ENCODE measurements at regions not wholly inside any gene's neighbourhood (a gene's known extent, or its start where the extent isn't known, plus 50 kb on each side); places are given as distances from the start of the nearest gene placed in this dataset.

DNA sequence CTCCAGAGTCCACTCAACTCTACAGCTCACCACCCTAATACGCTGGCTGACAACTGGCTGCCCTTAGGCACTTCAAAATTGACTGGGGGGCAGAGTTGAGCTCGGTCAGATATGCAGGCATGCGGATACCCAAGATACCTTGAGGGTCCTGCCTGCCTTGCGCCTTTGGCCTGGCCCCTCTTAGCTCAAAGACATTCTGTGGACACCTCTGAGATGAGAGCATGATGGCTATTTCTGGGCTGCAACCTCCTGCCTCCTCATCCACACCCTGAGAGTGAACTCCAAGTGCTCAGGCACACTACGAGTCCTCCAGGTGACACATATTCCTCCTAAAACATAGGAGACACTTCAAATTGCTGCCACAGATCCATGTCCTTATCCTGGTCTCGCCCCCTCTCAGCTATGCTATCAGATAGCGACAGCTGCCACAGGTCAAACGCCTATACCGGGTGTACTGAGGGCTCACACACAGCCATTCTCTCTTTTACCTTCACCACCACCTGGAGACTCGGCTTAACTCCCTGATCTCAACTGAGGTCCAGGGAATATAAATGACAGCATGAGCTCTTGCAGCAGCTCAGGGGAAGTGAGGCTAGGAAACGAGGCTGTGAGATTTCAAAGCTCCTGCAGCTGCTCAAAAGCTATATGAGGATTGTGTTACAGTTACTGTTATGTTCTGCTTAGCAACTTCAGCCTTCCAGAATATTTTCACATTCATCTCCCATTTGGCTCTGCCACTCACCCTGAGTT, 60.5 kb upstream of the TEX51 start:
- no peak for DNase-seq (ENCODE audit: extremely low read depth, low read depth)
- TF ChIP-seq, protein P1, sequence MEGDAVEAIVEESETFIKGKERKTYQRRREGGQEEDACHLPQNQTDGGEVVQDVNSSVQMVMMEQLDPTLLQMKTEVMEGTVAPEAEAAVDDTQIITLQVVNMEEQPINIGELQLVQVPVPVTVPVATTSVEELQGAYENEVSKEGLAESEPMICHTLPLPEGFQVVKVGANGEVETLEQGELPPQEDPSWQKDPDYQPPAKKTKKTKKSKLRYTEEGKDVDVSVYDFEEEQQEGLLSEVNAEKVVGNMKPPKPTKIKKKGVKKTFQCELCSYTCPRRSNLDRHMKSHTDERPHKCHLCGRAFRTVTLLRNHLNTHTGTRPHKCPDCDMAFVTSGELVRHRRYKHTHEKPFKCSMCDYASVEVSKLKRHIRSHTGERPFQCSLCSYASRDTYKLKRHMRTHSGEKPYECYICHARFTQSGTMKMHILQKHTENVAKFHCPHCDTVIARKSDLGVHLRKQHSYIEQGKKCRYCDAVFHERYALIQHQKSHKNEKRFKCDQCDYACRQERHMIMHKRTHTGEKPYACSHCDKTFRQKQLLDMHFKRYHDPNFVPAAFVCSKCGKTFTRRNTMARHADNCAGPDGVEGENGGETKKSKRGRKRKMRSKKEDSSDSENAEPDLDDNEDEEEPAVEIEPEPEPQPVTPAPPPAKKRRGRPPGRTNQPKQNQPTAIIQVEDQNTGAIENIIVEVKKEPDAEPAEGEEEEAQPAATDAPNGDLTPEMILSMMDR (IDR thresholded peaks at IDR 0.05; ENCODE audit: low read depth, low read length) = no peak

- TF ChIP-seq, protein P1 (IDR thresholded peaks at IDR 0.05; ENCODE audit: low read depth, low read length) = no peak
- DNase-seq (ENCODE audit: extremely low read depth, low read depth) = no peak
Measured at GRCh38 chr2:126838716-126838985, 60.0 kb upstream of the TEX51 start.

- TF ChIP-seq, protein P1 (IDR thresholded peaks at IDR 0.05; ENCODE audit: low read depth, low read length) = no peak
- no peak for DNase-seq (ENCODE audit: extremely low read depth, low read depth)
Measured at GRCh38 chr2:126839796-126840195, 58.9 kb upstream of the TEX51 start.

DNA sequence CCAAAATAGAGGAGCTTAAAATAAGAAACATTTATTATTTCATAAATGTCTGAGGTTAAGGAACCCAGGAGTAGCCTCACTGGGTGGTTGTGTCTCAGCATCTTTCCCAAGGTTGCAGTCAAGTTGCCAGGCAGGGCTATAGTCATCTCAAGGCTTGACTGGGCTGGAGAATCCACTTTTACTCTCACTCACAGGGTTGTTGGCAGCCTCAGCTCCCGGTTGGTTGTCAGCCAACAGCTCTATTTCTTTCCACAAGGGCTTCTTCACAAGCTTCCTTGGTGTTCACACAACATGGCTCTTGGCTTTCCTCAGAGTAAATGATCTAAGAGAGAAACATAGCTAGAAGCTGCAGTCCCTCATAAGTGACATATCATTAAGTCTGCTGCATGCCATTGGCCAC, 55.6 kb upstream of the TEX51 start:
- TF ChIP-seq, protein P1 (IDR thresholded peaks at IDR 0.05; ENCODE audit: low read depth, low read length) = no peak
- no peak for DNase-seq (ENCODE audit: extremely low read depth, low read depth)

DNA sequence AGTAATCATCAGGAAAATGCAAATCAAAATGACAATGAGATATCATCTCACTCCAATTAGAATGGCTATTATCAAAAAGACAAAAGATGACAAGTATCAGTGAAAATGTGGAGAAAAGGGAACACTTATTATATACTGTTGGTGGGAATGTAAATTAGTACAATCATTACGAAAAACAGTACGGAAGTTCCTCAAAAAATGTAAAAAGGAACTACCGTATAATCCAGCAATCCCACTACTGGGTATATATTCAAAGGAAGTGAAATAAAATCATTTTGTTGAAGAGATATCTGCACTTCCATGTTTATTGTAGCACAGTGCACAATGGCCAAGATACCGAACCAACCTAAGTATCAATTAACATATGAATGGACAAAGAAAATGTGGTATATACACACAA, 52.4 kb upstream of the TEX51 start:
- TF ChIP-seq, protein P1 (IDR thresholded peaks at IDR 0.05; ENCODE audit: low read depth, low read length) = no peak
- DNase-seq (ENCODE audit: extremely low read depth, low read depth) = no peak

Measured in AG09319 (cell line).